RWPE2 (cell line): ENCODE measurements at regions not wholly inside any gene's neighbourhood (a gene's known extent, or its start where the extent isn't known, plus 50 kb on each side); places are given as distances from the start of the nearest gene placed in this dataset.

Source experiments
- ATAC-seq: fragments of 200-7000 bp; cut with Tn5 transposase; 3 replicates; pipeline ENCODE4 v1.9.1; 2021; ENCODE audit warnings: low read depth
- DNase-seq: peaks from one replicate; pipeline ENCODE4 v3.0.0-alpha.2; 2020; ENCODE audit warnings: low spot score
- H3K27ac ChIP-seq: fragments of 450-650 bp; 2 replicates; pipeline ENCODE4 v1.5.1; 2017; ENCODE audit warnings: mild to moderate bottlenecking; ENCODE audit not compliant: poor library complexity, severe bottlenecking
- H3K27me3 ChIP-seq: fragments of 250-450 bp; sonication (Bioruptor Pico); 2 replicates; pipeline ENCODE4 v1.5.1; 2021; ENCODE audit warnings: mild to moderate bottlenecking, moderate library complexity; ENCODE audit not compliant: insufficient read depth, poor library complexity, severe bottlenecking
- H3K36me3 ChIP-seq: fragments of 250-450 bp; sonication (Bioruptor Pico); 2 replicates; pipeline ENCODE4 v1.5.1; 2020; ENCODE audit warnings: low read depth, mild to moderate bottlenecking, moderate library complexity
- H3K4me1 ChIP-seq: fragments of 250-450 bp; sonication (Bioruptor Pico); 2 replicates; pipeline ENCODE4 v1.5.1; 2021; ENCODE audit warnings: mild to moderate bottlenecking, moderate library complexity; ENCODE audit not compliant: insufficient read depth, poor library complexity, severe bottlenecking
- H3K4me3 ChIP-seq: fragments of 250-450 bp; sonication (Bioruptor Pico); 2 replicates; pipeline ENCODE4 v1.5.1; 2021; ENCODE audit warnings: mild to moderate bottlenecking, moderate library complexity; ENCODE audit not compliant: severe bottlenecking
- H3K9me3 ChIP-seq: fragments of 250-450 bp; sonication (Bioruptor Pico); 2 replicates; pipeline ENCODE4 v1.5.1; 2021; ENCODE audit warnings: mild to moderate bottlenecking, moderate library complexity; ENCODE audit not compliant: severe bottlenecking
- CTCF ChIP-seq: fragments of 450-650 bp; IDR thresholded peaks from one replicate; pipeline ENCODE4 v1.5.1; 2017; ENCODE audit warnings: mild to moderate bottlenecking, moderate library complexity; ENCODE audit not compliant: poor library complexity, severe bottlenecking

GRCh38 chr4:58749206-58749605 lies 1639.0 kb upstream of the IGFBP7 start:
- Histone ChIP-seq H3K4me1 (no peaks in the 10 kb centered on the region), H3K9me3 (no peaks in the 10 kb centered on the region), H3K27ac (no peak overlapping the region), H3K36me3 (no peaks in the 10 kb centered on the region), H3K27me3 (no peaks in the 10 kb centered on the region), H3K4me3 (no peak overlapping the region)
- ATAC-seq (no peak), DNase-seq (no peak)
- TF ChIP-seq CTCF = no peak

DNA sequence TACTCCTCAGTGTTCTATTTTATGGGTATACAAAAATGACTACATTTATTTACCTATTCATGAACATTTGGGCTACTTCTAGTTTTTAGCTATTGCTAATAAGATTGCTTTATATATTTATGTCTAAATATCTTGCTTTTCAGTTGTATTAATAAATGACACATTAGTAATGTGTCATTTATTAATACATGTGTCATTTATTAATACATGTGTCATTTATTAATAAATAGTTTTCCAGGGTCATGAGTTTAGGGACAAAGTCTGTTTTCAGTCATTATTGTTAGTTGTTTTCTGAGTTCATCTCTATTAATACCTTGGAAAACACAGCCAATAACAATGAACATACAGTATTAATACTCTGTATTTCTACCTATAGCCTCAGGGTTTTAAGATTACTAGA lies 1630.7 kb upstream of the IGFBP7 start:
- Histone ChIP-seq H3K9me3 (no peaks in the 10 kb centered on the region), H3K4me3 (no peak overlapping the region), H3K36me3 (no peaks in the 10 kb centered on the region), H3K27me3 (no peaks in the 10 kb centered on the region), H3K27ac (no peak overlapping the region), H3K4me1 (no peaks in the 10 kb centered on the region)
- no peak for TF ChIP-seq CTCF
- no peak for DNase-seq
- ATAC-seq = no peak

DNA sequence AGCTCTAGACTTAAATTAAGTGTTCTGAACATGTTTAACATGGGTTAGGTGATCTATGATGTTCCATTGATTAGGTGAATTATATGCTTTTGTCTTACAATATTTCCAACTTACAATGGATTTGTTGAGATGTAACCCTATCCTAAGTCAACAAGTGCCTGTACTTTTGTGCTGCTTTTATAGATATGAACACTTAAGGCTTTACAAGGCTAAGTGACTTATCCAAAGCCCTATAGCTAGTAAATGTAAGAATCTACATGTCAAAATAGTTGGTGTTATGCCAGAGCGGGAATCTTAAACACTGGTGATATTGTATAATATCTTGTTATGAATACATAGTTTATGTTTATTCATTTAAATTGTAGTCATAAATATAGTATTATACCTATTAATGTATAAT lies 1629.1 kb upstream of the IGFBP7 start:
- DNase-seq = no peak

GRCh38 chr4:58738375-58738774 lies 1628.2 kb upstream of the IGFBP7 start:
- H3K9me3 ChIP-seq = no peaks in the 10 kb centered on the region
- no peak for TF ChIP-seq CTCF
- H3K36me3 ChIP-seq = no peaks in the 10 kb centered on the region
- DNase-seq (no peak), ATAC-seq (no peak)
- H3K27me3 ChIP-seq = no peaks in the 10 kb centered on the region
- no peak overlapping the region for H3K27ac ChIP-seq
- H3K4me1 ChIP-seq = no peaks in the 10 kb centered on the region
- H3K4me3 ChIP-seq = no peak overlapping the region

More for the DNA sequence above, 1629.1 kb upstream of the IGFBP7 start:
- Histone ChIP-seq H3K9me3 (no peaks in the 10 kb centered on the region), H3K36me3 (no peaks in the 10 kb centered on the region), H3K27ac (no peak overlapping the region), H3K4me1 (no peaks in the 10 kb centered on the region), H3K27me3 (no peaks in the 10 kb centered on the region), H3K4me3 (no peak overlapping the region)
- ATAC-seq = no peak
- no peak for TF ChIP-seq CTCF

GRCh38 chr4:58734030-58734674 lies 1624.0 kb upstream of the IGFBP7 start:
- no peak for ATAC-seq

More at GRCh38 chr4:58734030-58734674, 1624.0 kb upstream of the IGFBP7 start:
- Histone ChIP-seq H3K4me3 (no peak overlapping the region), H3K9me3 (no peaks in the 10 kb centered on the region), H3K27me3 (no peaks in the 10 kb centered on the region), H3K27ac (no peak overlapping the region), H3K4me1 (no peaks in the 10 kb centered on the region), H3K36me3 (no peaks in the 10 kb centered on the region)
- TF ChIP-seq CTCF = no peak
- no peak for DNase-seq
